Hepatocyte (in vitro differentiated cells): ENCODE measurements at regions not wholly inside any gene's neighbourhood (a gene's known extent, or its start where the extent isn't known, plus 50 kb on each side); places are given as distances from the start of the nearest gene placed in this dataset.

Experiments
- CTCF ChIP-seq: fragments of 200-600 bp; sonication (generic); IDR thresholded peaks from 2 replicates; pipeline ENCODE4 v1.5.1; 2016; ENCODE audit warnings: antibody characterized with exemption, mild to moderate bottlenecking; ENCODE audit not compliant: poor library complexity
- EZH2 ChIP-seq: fragments of 200-600 bp; sonication (generic); IDR thresholded peaks from 2 replicates; pipeline ENCODE4 v1.6.1; 2016; ENCODE audit warnings: antibody characterized with exemption, mild to moderate bottlenecking, borderline replicate concordance
- EZH2phosphoT487 ChIP-seq: fragments of 200-600 bp; sonication (generic); IDR thresholded peaks from one replicate; pipeline ENCODE4 v1.6.1; 2018; ENCODE audit warnings: antibody characterized with exemption, mild to moderate bottlenecking, low read depth, moderate library complexity; ENCODE audit not compliant: unreplicated experiment, severe bottlenecking

DNA sequence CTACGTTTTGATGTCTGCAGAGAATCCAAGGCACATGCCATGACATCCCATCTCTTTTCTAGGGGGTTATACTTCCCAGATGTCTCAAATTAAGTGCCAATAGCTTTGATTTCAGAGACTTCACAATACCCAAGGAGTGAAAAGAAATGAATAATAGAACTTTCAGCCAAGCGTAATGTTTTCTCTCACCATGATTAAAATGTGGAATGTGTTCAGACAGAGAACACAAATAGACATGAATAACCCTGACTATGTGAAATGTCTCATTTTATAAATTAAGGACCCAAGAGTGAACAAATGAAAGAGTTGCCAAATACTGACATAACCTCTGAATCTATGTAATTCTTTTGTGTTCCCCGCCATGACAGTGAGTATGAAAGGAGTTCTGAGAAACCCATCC lies 123.6 kb upstream of the GAP43 start:
- TF ChIP-seq CTCF (no peak), EZH2 (no peak), EZH2phosphoT487 (no peak)
